Sigmoid colon (tissue), 6 donors: ENCODE measurements at regions not wholly inside any gene's neighbourhood (a gene's known extent, or its start where the extent isn't known, plus 50 kb on each side); places are given as distances from the start of the nearest gene placed in this dataset.

ENCODE experiments used
- DNase-seq: peaks from one replicate; pipeline ENCODE4 v3.0.0-alpha.2; 2019
- H3K27ac ChIP-seq, 4 donors: fragments of 200-600 bp; sonication (generic); one replicate each; pipeline ENCODE4 v1.5.1; 2016 to 2019; ENCODE audit warnings: mild to moderate bottlenecking in 1 of 4
- H3K27me3 ChIP-seq, 3 donors: fragments of 200-600 bp; sonication (generic); one replicate each; pipeline ENCODE4 v1.5.1; 2019; ENCODE audit warnings: mild to moderate bottlenecking in 1 of 3
- H3K36me3 ChIP-seq, 4 donors: fragments of 200-600 bp; sonication (generic); one replicate each; pipeline ENCODE4 v1.5.1; 2016 to 2019
- H3K4me1 ChIP-seq, 4 donors: fragments of 200-600 bp; sonication (generic); one replicate each; pipeline ENCODE4 v1.5.1; 2017 to 2019
- H3K4me3 ChIP-seq, 4 donors: fragments of 200-600 bp; sonication (generic); one replicate each; pipeline ENCODE4 v1.5.1; 2017 to 2019; ENCODE audit warnings: mild to moderate bottlenecking in 2 of 4, moderate library complexity in 1 of 4
- H3K9me3 ChIP-seq, 4 donors: fragments of 200-600 bp in 3 of 4; sonication (generic) in 3 of 4; one replicate each; pipeline versions ENCODE4 v1.5.1 to v1.6.1; 2013 to 2019
- EP300 ChIP-seq, 4 donors: sonication (generic); formaldehyde crosslinking; IDR thresholded peaks; one replicate each; pipeline ENCODE4 v1.6.1; 2017; ENCODE audit warnings: antibody characterized with exemption in 4 of 4
- POLR2A ChIP-seq, 2 donors: fragments of 450-650 bp; IDR thresholded peaks; one replicate each; pipeline ENCODE4 v1.6.1; 2016; ENCODE audit warnings: antibody characterized with exemption in 2 of 2, mild to moderate bottlenecking in 2 of 2, moderate library complexity in 2 of 2
- POLR2AphosphoS5 ChIP-seq, 4 donors: sonication (generic); formaldehyde crosslinking; IDR thresholded peaks; one replicate each; pipeline ENCODE4 v1.6.1; 2017; ENCODE audit warnings: antibody characterized with exemption in 4 of 4
- WGBS, 2 donors: extraction: QIAGEN DNeasy Blood & Tissue Kit; methylation state at CpG; one replicate each; pipeline ENCODE4 v1.1.7; 2013; 5-methylcytosine and 5-hydroxymethylcytosine counted together
- intact Hi-C: fragments of 100-400 bp; cut with DNase I; formaldehyde crosslinking; loops from one replicate; pipeline ENCODE4 v1.15.1; 2023
- TF ChIP-seq, protein P1 (sequence below), 4 experiments: fragments of 450-650 bp in 3 of 4; fragments of 200-600 bp in 1 of 4; IDR thresholded peaks; one replicate each; pipeline ENCODE4 v1.5.1; 2016 to 2019; ENCODE audit warnings: antibody characterized with exemption in 4 of 4, mild to moderate bottlenecking in 3 of 4, moderate library complexity in 2 of 4
- donor health status: healthy with polysubstance abuse.
- donor health status: healthy.

DNA sequence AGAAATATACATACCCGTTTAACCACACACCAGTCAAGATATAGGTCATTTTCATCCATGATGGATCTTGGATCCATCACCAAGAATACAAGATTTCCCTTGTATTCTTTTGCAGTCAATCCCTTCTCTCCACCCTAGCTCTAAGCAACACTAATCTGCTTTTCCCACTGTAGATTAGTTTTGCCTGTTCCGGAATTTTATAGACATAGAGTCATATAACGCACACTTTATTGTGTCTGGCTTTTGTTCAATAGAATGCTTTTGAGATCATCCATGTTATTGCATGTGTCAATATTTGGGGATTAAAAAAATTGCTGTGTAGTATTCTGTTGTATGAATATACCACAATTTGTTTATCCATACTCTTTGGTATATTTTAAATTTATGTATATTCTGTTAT is 235.6 kb upstream of the BCOR start:
- no peaks in the 10 kb centered on the region for H3K36me3 ChIP-seq
- TF ChIP-seq EP300 (IDR thresholded peaks at IDR 0.05) (no peak), POLR2A (IDR thresholded peaks at IDR 0.05) (no peak), POLR2AphosphoS5 (IDR thresholded peaks at IDR 0.05) (no peak)
- TF ChIP-seq, protein P1, sequence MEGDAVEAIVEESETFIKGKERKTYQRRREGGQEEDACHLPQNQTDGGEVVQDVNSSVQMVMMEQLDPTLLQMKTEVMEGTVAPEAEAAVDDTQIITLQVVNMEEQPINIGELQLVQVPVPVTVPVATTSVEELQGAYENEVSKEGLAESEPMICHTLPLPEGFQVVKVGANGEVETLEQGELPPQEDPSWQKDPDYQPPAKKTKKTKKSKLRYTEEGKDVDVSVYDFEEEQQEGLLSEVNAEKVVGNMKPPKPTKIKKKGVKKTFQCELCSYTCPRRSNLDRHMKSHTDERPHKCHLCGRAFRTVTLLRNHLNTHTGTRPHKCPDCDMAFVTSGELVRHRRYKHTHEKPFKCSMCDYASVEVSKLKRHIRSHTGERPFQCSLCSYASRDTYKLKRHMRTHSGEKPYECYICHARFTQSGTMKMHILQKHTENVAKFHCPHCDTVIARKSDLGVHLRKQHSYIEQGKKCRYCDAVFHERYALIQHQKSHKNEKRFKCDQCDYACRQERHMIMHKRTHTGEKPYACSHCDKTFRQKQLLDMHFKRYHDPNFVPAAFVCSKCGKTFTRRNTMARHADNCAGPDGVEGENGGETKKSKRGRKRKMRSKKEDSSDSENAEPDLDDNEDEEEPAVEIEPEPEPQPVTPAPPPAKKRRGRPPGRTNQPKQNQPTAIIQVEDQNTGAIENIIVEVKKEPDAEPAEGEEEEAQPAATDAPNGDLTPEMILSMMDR (IDR thresholded peaks at IDR 0.05) = no peak
- H3K27ac ChIP-seq = no peak overlapping the region
- intact Hi-C loops = no loop called here
- no peaks in the 10 kb centered on the region for H3K4me1 ChIP-seq
- WGBS, 2 donors = 24 to 74% methylated on average over 3 of the region's 3 CpGs
- no peaks in the 10 kb centered on the region for H3K9me3 ChIP-seq
- no peak for DNase-seq
- H3K27me3 ChIP-seq = no peaks in the 10 kb centered on the region
- H3K4me3 ChIP-seq = no peak overlapping the region

DNA sequence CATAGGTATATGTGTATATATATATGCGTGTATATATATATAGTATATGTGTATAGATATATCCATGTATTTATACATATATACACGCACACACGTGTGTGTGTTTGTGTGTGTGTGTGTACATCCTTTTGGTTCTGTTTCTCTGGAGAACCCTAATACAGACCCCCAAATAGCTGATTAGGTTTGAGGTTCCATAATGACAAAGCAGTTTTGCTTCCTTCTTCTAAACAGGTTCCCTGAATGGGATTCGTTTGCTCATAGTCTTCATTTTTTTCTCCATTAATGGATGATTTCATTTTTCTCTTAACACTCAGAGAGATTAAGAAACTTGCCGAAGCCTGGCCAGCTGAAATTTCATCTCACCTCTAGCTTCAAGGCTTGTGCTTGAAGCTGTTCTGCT is 234.0 kb upstream of the BCOR start:
- Histone ChIP-seq H3K36me3 (no peaks in the 10 kb centered on the region), H3K27me3 (no peaks in the 10 kb centered on the region), H3K9me3 (no peaks in the 10 kb centered on the region), H3K27ac (no peak overlapping the region), H3K4me3 (no peak overlapping the region), H3K4me1 (no peaks in the 10 kb centered on the region)
- intact Hi-C loops = no loop called here
- 74 to 86% methylated on average over 5 of the region's 5 CpGs for WGBS, 2 donors
- TF ChIP-seq EP300 (IDR thresholded peaks at IDR 0.05) = no peak
- TF ChIP-seq POLR2AphosphoS5 (IDR thresholded peaks at IDR 0.05) = no peak
- no peak for TF ChIP-seq POLR2A (IDR thresholded peaks at IDR 0.05)
- TF ChIP-seq, protein P1 (IDR thresholded peaks at IDR 0.05) = no peak
- DNase-seq = no peak

DNA sequence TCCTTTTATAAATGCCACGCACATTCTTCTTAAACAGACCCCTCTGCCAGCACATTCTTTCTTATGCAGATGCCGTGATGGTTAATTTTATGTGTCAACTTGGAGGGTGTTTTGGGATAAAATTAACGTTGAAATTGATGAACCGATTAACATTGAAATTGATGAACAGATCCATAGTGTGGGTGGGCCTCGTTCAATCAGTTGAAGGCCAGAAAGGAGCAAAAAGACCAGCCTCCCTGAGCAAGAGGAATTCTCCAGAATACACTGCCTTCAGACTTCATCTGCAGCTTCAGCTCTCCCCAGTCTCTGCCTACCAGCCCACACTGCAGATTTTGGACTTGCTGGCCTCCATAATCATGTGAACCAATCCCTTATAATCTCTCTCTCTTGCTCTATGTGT is 233.6 kb upstream of the BCOR start:
- no peak overlapping the region for H3K4me3 ChIP-seq
- intact Hi-C loops = no loop called here
- no peak for TF ChIP-seq EP300 (IDR thresholded peaks at IDR 0.05)
- TF ChIP-seq, protein P1 (IDR thresholded peaks at IDR 0.05) = no peak
- no peak for TF ChIP-seq POLR2A (IDR thresholded peaks at IDR 0.05)
- no peak for TF ChIP-seq POLR2AphosphoS5 (IDR thresholded peaks at IDR 0.05)
- no peak overlapping the region for H3K27ac ChIP-seq
- no peaks in the 10 kb centered on the region for H3K9me3 ChIP-seq
- H3K36me3 ChIP-seq = no peaks in the 10 kb centered on the region
- H3K27me3 ChIP-seq = no peaks in the 10 kb centered on the region
- H3K4me1 ChIP-seq = no peaks in the 10 kb centered on the region
- no peak for DNase-seq
- 87 to 92% methylated on average over 5 of the region's 5 CpGs for WGBS, 2 donors

DNA sequence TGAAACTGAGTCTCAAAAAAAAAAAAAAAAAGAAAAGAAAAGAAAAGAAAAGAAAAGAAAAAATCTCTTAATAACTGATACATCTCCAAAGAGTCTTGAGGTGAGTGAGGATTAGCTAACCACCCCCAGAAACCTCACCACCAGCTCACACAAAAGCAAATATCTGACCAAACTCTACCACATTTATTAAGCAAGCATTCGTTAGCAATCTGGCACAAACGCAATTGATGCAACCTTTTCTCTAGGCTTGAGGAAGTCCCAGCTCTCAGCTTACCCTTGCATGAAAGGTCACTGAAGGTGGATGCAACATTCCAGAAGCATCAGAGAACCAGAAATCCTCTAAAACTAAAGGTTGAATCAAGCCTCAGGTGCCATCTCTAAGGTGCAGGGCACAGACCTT is 231.9 kb upstream of the BCOR start:
- Histone ChIP-seq H3K27ac (no peak overlapping the region), H3K27me3 (no peaks in the 10 kb centered on the region), H3K4me3 (no peak overlapping the region), H3K4me1 (no peaks in the 10 kb centered on the region), H3K9me3 (no peaks in the 10 kb centered on the region), H3K36me3 (no peaks in the 10 kb centered on the region)
- intact Hi-C loops = no loop called here
- no peak for TF ChIP-seq EP300 (IDR thresholded peaks at IDR 0.05)
- TF ChIP-seq POLR2AphosphoS5 (IDR thresholded peaks at IDR 0.05) = no peak
- DNase-seq = no peak
- WGBS, 2 donors = 89 to 93% methylated on average over 2 of the region's 2 CpGs

DNA sequence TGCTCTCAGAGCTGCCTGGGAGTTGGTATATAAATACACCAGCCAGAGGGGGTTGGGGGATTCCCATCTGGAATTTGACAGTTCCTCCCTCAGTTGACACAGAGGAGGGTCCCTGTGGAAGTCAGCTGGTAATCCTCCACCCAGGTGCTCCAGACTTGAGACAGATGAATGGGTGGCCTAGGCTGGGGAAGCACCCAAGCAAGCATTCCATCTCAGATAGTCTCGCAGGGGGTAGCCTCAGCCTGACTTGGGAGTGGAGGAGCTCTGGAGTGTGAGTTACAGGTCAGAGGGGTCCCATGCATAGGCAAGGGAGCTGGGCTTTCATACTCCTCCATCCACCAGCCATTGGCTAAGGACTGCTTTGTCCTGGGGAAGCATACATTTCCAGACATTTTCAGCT is 229.3 kb upstream of the BCOR start:
- 93 to 96% methylated on average over 1 of the region's 1 CpG for WGBS, 2 donors
- no peak for DNase-seq
- intact Hi-C loops = no loop called here
- Histone ChIP-seq H3K4me1 (no peaks in the 10 kb centered on the region), H3K27me3 (no peaks in the 10 kb centered on the region), H3K4me3 (no peak overlapping the region), H3K36me3 (no peaks in the 10 kb centered on the region), H3K9me3 (no peaks in the 10 kb centered on the region), H3K27ac (no peak overlapping the region)
- TF ChIP-seq, protein P1 (IDR thresholded peaks at IDR 0.05) = no peak
- no peak for TF ChIP-seq POLR2AphosphoS5 (IDR thresholded peaks at IDR 0.05)
- no peak for TF ChIP-seq POLR2A (IDR thresholded peaks at IDR 0.05)
- TF ChIP-seq EP300 (IDR thresholded peaks at IDR 0.05) = no peak
